ENCODE measurements at regions not wholly inside any gene's neighbourhood (a gene's known extent, or its start where the extent isn't known, plus 50 kb on each side); places are given as distances from the start of the nearest gene placed in this dataset.
"Not testable (repeated sequence)": the region's sequence is repeated elsewhere in the genome, so short reads cannot be mapped to it uniquely, and the experiment has no call there.

GRCh38 chr2:234166531-234166930 is 116.0 kb downstream of the SPP2 start:
- FAIRE-seq: no peak
- no peak for DNase-seq (ENCODE audit: insufficient read length)
- TF ChIP-seq TAF1 (IDR thresholded peaks at IDR 0.05; ENCODE audit: borderline replicate concordance, low read depth, low read length) (no peak), POLR2AphosphoS5 (IDR thresholded peaks at IDR 0.05; ENCODE audit: low read depth, low read length) (no peak), POLR2A (IDR thresholded peaks at IDR 0.05; ENCODE audit: low read depth, low read length) (no peak)

- TF ChIP-seq POLR2AphosphoS5 (IDR thresholded peaks at IDR 0.05; ENCODE audit: low read depth, low read length) (no peak), POLR2A (IDR thresholded peaks at IDR 0.05; ENCODE audit: low read depth, low read length) (no peak), TAF1 (IDR thresholded peaks at IDR 0.05; ENCODE audit: borderline replicate concordance, low read depth, low read length) (no peak)
- DNase-seq (ENCODE audit: insufficient read length): no peak
- no peak for FAIRE-seq
These were observed 114.9 kb downstream of the SPP2 start for GRCh38 chr2:234165421-234165820.

GRCh38 chr2:234164493-234165413 is 114.3 kb downstream of the SPP2 start:
- no peak for FAIRE-seq
- no peak for DNase-seq (ENCODE audit: insufficient read length)
- TF ChIP-seq TAF1 (IDR thresholded peaks at IDR 0.05; ENCODE audit: borderline replicate concordance, low read depth, low read length) (no peak), POLR2A (IDR thresholded peaks at IDR 0.05; ENCODE audit: low read depth, low read length) (no peak), POLR2AphosphoS5 (IDR thresholded peaks at IDR 0.05; ENCODE audit: low read depth, low read length) (no peak)

- FAIRE-seq: no peak
- TF ChIP-seq POLR2A (IDR thresholded peaks at IDR 0.05; ENCODE audit: low read depth, low read length) (no peak), POLR2AphosphoS5 (IDR thresholded peaks at IDR 0.05; ENCODE audit: low read depth, low read length) (no peak), TAF1 (IDR thresholded peaks at IDR 0.05; ENCODE audit: borderline replicate concordance, low read depth, low read length) (no peak)
These were observed 113.1 kb downstream of the SPP2 start for GRCh38 chr2:234163510-234164045.

GRCh38 chr2:234162861-234163260 is 112.4 kb downstream of the SPP2 start:
- DNase-seq (ENCODE audit: insufficient read length): no peak
- no peak for TF ChIP-seq TAF1 (IDR thresholded peaks at IDR 0.05; ENCODE audit: borderline replicate concordance, low read depth, low read length)
- TF ChIP-seq POLR2A (IDR thresholded peaks at IDR 0.05; ENCODE audit: low read depth, low read length): no peak
- no peak for TF ChIP-seq POLR2AphosphoS5 (IDR thresholded peaks at IDR 0.05; ENCODE audit: low read depth, low read length)
- no peak for FAIRE-seq

More at GRCh38 chr2:234163510-234164045, 113.1 kb downstream of the SPP2 start:
- DNase-seq (ENCODE audit: insufficient read length): no peak

- FAIRE-seq (no peak), DNase-seq (ENCODE audit: insufficient read length) (no peak)
- no peak for TF ChIP-seq POLR2A (IDR thresholded peaks at IDR 0.05; ENCODE audit: low read depth, low read length)
- no peak for TF ChIP-seq POLR2AphosphoS5 (IDR thresholded peaks at IDR 0.05; ENCODE audit: low read depth, low read length)
- no peak for TF ChIP-seq TAF1 (IDR thresholded peaks at IDR 0.05; ENCODE audit: borderline replicate concordance, low read depth, low read length)
These were observed 111.4 kb downstream of the SPP2 start for GRCh38 chr2:234161932-234162331.

GRCh38 chr2:234158812-234159211 is 108.3 kb downstream of the SPP2 start:
- no peak for FAIRE-seq
- TF ChIP-seq POLR2AphosphoS5 (IDR thresholded peaks at IDR 0.05; ENCODE audit: low read depth, low read length) (no peak), POLR2A (IDR thresholded peaks at IDR 0.05; ENCODE audit: low read depth, low read length) (no peak), TAF1 (IDR thresholded peaks at IDR 0.05; ENCODE audit: borderline replicate concordance, low read depth, low read length) (no peak)
- no peak for DNase-seq (ENCODE audit: insufficient read length)

- FAIRE-seq (no peak), DNase-seq (ENCODE audit: insufficient read length) (no peak)
- no peak for TF ChIP-seq POLR2A (IDR thresholded peaks at IDR 0.05; ENCODE audit: low read depth, low read length)
- TF ChIP-seq POLR2AphosphoS5 (IDR thresholded peaks at IDR 0.05; ENCODE audit: low read depth, low read length): no peak
These were observed 107.5 kb downstream of the SPP2 start for GRCh38 chr2:234157817-234158588.

GRCh38 chr2:234156326-234156725 is 105.8 kb downstream of the SPP2 start:
- DNase-seq (ENCODE audit: insufficient read length) (no peak), FAIRE-seq (no peak)
- TF ChIP-seq POLR2AphosphoS5 (IDR thresholded peaks at IDR 0.05; ENCODE audit: low read depth, low read length) (no peak), TAF1 (IDR thresholded peaks at IDR 0.05; ENCODE audit: borderline replicate concordance, low read depth, low read length) (no peak), POLR2A (IDR thresholded peaks at IDR 0.05; ENCODE audit: low read depth, low read length) (no peak)

- DNase-seq (ENCODE audit: insufficient read length); FAIRE-seq: not testable (repeated sequence)
These were observed 102.3 kb downstream of the SPP2 start for GRCh38 chr2:234152835-234153234.

GRCh38 chr2:234147335-234147861 is 96.9 kb downstream of the SPP2 start:
- DNase-seq (ENCODE audit: insufficient read length): no peak
- FAIRE-seq: no peak
- TF ChIP-seq POLR2A (IDR thresholded peaks at IDR 0.05; ENCODE audit: low read depth, low read length) (no peak), TAF1 (IDR thresholded peaks at IDR 0.05; ENCODE audit: borderline replicate concordance, low read depth, low read length) (no peak), POLR2AphosphoS5 (IDR thresholded peaks at IDR 0.05; ENCODE audit: low read depth, low read length) (no peak)
